NCI-H1930 (cell line): ENCODE measurements at regions not wholly inside any gene's neighbourhood (a gene's known extent, or its start where the extent isn't known, plus 50 kb on each side); places are given as distances from the start of the nearest gene placed in this dataset.

Experiments used
- DNase-seq, 2 experiments: peaks; one replicate each; lab custom pipeline; 2025; lab: John Stamatoyannopoulos, UW

DNA sequence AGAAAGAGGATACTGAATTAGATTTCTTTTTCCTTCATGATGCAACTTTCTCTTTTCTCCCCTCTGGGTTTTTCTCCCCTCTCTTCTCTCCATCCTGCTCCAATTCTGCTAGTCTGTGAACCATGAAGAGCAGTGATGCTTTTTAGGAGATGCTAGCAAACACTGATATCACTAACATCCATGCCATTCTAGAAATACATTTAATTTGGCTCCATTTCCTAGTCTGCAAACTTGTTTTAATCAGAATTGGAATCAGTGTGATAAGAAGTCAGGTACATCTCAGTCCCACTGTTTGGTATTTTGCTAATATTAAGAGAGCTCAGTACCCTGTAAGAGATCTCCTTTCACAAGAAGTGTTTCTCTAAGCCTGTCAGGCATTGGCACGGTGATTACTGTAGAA is 437.1 kb downstream of the RWDD3 start:
- no peak for DNase-seq

DNA sequence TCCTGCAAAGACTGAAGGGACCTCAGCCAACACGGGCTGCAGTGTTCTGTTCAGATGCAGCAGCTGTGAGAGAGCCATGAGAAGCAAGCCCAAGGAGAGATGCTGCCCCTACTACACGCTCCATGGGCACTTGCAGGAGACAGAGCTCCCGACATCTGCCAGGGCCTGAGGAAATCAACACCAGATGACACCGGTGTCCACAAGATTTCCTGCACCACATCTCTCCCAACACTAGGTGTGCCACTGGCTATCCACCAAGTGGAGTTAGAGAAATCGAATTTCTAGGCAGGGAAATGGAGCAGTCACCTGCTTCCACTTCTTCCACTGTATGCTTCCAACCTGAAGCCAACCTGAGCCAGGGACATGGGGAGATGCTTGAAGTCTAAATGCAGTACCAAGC is 445.3 kb downstream of the RWDD3 start:
- DNase-seq, result no peak

DNA sequence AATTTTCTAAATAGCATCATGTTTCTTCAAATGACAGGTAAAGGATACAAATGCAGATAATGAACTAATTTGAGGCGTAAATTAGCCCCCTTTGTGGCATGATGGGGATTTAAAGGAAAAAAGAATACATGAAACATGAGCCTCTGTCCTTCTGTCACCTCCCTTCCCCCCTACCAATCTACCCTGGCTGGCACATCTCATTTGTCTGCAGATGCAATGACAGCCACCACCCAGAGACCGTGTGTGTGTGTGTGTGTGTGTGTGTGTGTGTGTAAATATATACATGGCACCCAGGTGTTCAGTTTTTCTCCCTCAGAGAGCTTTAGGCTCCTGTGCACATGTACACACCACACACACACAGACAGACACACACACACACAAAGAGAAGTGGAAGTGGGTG is 451.1 kb downstream of the RWDD3 start:
- DNase-seq, result peak; percentile 55 to 80

DNA sequence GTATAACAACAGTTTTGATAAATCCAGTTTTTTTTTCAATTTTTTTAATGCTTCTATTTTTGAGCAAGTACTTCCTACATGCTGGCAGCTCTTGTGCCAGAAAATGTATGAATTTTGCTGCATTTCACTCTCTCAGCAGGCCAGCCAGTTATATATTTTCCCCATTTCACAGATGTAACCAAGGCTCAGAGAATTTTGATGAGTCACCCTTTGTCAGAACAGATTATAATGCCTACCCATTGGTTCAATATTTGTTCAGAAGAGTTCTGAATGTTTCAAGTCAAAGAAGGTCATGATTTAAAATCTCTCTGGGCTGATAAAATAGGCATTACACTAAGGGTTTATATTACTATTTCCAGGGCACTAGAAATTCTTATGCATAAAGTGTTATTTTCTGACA is 452.2 kb downstream of the RWDD3 start:
- DNase-seq, result no peak

DNA sequence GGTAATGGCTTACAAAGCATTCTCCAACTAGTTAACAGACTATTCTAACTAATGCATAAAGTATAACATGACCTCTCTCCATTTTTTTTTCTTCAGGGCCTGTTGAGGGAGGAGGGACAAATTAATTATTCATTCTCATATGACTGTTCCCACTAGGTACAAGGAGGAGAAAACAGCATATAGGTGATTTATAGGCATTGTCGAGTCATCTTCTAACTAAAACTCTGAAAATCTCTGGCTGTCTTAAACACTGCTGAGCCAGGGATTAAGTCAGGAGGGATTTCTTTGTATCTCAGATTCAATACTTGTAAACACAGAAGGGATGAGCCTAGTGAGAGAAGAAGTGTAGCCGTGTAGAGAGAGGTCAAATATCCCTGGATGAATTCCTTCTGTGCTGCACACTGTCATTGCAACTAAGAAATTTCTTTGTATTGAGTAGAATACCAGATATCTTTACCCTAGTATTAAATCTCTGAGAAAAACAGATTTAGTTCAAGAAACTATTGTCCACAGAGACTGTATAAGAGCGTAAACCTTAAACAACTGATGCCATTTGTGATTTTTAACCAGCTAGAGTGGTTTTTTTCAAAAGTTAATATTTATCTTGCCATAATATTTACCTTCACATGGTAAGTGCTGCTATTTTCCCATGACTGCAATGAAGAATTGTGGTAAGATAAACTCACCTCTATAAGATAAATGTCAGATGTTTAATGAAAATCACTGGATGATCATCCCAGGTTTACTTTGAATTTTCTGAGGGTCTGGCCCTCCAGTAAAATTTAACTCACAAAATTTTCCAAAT is 465.3 kb downstream of the RWDD3 start:
- DNase-seq, result no peak

DNA sequence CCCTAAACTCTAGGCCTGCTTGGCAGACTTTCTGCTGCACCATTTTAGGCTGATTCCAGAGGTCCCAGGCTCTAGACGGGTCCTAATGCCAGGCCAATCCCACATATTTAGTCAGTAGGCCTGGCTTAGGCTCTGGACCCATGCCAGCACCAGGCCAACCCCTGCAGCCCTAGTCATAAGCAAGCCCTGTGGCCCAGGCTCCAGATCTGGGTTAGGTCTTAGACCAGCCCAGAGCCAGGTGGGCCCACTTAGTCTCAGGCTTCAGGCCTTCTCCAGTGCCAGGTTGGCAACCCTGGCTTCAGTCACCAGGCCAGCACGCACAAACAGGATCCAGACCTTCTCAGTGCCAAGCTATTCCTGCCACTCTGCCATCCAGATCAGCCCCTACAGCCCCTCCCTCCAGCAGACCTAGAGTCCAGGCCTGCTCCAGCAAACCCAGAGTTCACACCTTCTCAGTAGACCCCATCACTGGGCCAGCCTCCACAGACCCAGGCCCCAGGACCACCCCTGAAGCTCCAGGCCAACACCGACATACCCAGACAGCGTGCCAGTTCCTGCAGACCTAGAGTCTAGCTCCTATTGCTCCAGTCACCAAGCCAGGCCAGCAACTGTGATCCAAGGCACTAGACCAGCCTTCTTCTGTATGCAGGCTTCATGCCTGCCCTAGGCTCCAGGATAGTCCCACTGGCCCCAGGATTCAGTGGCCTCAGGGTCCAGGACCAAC is 467.6 kb downstream of the RWDD3 start:
- DNase-seq, result no peak

DNA sequence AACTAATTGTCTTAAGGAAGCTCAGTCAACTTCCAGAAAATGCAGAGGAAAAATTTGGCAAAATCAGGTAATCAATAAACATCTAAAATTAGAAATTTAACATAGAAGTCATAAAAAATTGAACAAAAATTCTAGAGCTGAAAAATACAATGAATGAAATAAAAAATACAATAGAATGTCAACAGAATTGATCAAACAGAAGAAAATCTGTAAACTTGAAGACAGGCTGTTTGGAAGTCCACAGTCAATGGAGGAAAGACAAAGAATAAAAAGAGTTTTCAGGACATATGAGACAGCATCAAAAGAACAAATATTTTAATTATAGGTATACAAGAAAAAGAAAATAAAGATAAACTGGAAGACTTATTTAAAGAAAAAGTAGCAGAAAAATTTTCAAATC is 469.0 kb downstream of the RWDD3 start:
- DNase-seq, result no peak

DNA sequence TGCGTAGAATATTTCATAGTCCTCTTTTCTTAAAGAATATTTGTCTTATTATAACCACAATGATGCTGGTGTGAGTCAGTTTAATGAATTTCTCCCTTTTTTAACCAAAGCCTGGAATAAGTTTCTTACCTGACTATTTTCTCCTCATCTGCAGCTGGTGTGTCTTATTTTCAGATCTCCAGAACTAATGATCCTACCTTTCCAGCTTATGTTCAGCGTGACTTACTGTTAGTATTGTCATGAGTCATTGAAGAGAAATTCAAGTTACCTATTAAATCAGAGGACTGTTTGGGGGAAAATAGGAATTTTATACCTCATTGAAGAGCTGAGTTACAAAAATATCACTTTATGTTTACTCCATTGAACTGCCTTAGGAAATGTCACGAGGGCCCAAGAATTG is 482.1 kb downstream of the RWDD3 start:
- no peak for DNase-seq

DNA sequence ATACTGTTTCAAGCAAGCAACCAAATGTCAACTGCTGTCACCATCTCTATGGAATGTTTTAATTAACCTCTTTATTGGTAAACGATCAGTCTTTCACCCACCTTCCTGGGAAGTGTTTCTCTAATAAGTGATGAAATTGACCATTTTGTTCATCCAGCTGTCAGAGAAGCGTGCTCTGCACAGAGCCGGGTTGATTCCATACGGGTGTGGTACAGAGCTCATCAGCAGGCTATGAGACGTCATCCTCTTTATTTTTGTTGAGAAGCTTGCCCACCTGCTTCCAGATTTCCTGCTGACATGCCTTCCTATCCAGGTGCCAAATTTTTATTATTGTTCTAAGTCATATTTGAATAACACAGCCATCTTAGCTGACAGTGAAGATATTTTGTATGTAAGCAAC is 482.5 kb downstream of the RWDD3 start:
- DNase-seq, result no peak

DNA sequence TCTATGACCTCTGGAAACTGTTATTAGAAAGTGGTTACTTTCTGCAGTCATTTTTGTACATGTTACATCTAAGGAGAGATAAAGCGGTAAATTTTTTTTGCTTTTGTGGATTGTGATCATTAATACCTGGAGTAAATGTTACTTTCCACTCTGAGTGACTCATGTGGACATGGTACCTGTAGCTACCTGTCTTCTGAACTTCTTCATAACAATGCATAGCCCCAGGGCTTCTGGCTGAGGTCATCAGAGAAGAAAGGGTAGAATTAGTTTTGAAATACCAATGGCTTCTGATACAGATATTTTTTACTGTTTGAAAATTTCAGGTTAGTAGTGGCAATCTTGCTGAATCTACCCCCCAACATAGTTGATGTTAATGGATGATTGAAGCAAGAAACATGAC is 489.3 kb downstream of the RWDD3 start:
- DNase-seq, result no peak

DNA sequence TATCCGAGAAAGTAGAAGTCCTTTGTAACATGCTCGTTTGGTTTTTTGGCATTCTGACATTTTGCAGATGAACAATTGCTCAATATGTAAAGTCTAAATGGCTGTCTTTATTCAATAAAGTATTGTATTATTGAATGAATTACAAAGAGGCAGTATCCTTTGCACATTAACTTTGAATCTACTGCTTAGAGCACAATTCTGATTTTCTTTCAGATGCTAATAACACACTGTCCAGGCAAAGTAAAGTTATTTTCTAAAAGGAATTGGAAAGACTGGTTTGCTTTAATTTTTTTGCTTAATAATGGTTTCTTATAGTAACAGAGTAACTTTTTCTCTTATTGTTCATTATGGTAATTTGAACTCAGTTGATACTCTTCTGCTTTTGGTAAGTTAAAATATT is 494.8 kb downstream of the RWDD3 start:
- DNase-seq, result no peak

DNA sequence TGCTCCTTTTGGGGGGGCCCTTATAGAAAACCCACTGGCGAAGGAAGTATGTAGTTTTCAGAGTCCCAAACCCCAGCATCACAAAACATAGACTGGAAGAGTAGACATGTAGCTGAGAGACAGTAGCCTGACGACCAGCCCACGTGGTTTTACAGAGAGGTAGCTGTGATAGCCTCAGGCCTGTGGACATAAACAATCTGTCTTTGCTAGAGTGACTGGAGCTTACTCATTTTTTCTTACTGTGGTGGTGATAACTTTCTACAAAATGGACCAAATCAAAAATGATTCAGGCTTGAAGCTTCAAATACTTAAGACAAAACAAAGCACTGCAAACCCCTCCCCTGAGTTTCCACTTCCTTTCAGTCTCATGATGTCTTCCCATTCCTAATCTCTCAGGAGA is 497.0 kb downstream of the RWDD3 start:
- DNase-seq, result no peak

DNA sequence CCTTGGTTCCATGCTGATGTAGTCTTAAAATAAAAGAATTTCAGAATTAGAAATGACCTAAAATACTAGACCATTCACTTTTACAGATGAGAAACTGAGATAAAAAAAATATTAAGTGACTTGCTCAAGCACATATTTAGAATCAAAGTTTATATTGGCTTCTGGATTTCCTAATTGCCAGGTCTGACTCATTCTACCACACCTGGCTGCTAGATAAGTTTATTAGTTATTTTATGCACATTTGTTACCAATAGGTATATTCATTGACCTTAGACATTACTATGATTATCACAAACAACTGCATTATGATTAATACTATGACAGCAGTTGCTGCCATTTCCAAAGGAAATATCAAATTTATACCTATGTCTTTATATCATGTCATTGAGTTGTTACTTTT is 497.5 kb downstream of the RWDD3 start:
- no peak for DNase-seq

DNA sequence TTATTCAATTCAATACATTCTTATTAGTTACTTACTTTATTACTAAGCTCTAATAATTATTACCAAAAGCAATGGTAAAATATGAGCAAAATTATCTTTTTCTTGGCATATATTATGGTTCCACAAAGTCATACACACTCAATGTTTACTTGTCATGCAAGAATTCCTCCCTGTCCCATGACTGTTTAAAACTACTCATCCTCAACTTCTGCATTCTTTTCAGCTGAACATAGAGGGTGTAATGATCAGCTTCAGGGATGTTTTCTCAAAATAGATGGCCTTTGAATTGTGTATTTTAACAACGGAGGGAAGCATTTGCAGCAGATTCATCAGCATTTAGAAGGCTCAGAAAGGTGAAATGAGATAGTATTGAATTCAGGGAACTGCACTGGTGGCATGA is 499.0 kb downstream of the RWDD3 start:
- DNase-seq, result no peak

DNA sequence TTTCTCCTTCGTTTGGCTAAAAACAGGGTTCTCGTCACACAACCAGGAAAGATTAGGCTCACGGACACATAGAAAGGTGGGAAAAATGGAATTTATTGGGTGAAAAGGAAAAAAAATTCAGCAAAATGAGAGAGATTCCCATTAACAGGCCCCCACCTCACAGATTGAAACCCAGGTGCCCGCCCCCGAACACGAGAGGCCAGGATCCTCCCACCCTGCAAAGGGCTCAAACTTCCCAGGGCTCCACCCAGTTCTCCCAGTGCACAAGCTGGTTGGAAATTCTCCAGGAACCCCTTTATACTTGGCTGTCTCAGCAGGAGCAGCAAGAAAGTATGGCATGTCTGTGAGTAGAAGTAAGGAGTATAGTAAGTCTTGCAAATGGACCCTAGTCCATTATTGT is 499.7 kb downstream of the RWDD3 start:
- DNase-seq, result no peak

DNA sequence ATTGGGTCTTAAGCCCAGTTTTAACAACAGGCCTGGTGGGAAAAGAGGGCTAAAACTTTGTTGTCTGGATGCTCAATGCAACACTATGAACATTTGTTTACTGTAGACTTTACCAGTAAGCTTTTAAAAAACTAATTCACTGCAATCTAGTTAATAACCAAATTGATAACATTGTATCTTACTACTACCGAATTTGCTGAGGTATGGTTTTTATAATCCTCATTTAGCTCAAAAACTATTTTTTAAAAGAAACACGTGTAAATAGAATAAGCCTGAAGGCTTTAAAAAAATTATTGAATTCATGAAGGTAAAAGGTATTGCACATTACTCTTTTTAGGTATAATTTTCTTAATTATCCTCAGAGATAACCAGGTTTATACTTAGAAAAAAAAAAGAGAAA is 500.6 kb downstream of the RWDD3 start:
- DNase-seq, result no peak

DNA sequence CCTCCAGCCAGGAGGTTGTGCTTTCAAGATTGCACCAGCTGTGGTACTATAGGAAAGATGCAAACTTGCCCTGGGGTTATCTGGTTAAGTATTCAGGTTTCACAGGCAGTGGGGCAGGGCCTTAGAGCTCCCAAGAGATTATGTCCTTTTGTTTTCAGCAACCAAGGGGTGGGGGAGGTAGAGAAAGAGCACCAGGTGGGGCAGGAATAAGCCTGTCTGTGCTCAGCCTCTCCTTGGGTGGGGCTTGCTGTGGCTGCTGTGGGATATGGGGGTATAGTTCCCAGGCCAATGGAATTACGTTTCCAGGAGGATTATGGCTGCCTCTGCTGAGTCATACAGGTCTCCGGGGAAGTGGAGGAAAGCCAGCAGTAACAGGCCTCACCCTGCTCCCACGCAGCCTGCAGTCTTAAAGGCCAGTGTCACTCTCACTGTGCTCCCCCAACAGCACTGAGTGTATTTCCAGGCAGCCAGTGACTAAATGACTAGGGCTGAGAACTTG is 508.6 kb downstream of the RWDD3 start:
- DNase-seq, result no peak

DNA sequence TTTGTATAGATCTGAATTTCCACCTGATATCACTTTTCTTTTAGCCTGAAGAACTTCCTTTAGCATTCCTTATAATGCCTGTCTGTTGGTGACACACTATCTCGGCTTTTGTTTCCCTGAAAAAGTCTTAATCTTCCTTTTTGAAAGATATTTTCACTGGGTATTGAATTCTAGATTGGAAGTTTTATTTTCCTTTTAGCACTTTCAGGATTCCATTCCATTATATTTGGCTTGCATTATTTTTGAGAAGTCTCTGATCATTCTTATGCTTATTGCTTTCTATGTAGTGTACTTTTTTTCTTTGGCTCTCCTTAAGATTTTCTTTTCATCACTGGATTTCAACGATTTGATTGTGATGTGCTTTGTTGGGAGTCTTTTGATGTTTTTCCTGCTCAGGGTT is 510.7 kb downstream of the RWDD3 start:
- DNase-seq, result no peak

DNA sequence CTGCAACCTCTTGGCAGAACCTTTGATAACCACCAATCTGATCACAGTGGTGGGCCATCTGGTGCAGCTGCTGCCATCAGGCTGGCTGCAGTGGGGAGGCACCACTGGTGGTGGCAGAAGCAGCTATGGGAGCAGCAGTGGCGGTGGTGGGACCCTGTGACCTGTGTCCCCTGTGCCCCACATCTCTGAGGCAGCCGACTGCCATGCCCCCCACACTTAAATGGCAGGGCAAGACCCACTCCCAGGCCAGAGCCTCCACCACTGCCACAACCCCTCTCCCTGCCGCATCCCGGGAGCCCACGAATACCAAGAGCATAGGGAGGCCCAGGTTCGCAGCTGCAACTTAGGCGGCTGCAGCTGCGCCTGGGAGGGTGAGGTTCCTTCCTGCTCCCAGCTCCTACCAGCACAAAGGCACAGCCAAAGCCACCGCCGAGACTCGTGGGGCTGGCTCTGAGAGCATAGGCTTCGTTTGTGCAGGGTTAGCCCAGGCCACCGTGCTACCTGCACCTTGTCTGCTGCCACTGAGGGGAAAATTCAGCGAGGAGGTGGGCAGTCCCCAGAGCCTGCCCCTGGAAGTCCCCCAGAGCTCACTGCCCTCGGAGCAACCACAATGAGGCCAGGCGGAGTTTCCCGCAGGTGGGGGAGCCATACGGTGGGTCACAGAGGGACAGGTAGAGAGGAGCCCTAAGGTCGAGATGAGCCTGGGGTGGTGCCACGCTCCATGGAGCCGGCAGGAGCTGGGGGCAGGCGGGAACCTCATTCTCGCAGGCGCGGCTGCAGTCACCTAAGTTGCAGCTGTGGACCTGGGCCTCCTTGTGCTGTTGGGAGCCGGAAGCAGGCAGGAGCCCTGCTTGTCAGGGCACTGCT is 518.7 kb downstream of the RWDD3 start:
- DNase-seq, result no peak

DNA sequence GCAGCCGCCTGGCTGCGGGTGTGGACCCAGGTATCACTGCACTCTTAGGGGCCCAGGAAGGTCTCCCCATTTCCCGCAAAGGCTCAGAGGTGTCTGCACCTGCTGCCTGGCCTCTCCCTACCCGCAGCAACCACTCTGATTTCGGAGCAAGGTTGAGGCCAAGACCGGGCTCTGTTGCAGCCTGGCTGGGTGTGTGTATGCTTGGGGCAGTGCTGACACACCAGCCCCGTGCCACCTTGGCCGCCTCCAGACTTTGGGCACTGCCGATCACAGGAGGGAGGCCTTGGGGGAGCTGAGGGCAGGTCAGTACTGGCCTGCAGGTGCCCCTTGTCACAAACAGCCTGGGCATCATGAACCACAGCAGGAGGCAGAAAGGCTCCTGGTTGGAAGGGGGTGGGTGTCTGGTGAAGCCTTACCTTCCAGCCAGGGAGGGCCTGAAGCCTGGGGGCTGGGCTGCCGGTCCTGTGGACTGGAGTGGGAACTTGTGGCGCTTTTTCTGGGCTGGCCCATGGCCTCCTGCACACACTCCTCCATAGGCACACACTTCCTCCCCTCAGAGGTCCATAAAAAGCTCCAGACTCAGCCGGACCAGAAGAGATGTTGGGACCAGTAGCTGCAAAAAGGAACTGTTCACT is 519.5 kb downstream of the RWDD3 start:
- DNase-seq, result no peak

DNA sequence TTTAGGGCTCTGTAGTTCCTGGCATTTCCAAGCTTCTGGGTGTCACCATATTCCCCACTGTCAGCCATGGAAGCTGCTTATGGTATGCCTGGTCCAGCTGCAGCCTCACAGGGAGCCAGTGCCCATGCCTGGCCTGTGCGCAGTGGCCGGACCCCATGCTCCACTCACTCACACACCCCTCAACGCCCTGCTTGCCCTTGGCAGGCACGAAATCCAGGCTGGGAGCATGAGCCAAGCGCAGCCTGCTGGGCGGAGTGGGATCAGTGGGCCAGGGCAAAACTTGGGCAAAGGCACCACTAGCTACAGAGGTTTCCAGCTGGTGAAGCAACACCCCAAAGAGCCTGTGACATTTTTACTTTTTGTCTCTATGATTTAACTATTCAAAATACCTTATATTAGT is 520.4 kb downstream of the RWDD3 start:
- DNase-seq, result no peak

DNA sequence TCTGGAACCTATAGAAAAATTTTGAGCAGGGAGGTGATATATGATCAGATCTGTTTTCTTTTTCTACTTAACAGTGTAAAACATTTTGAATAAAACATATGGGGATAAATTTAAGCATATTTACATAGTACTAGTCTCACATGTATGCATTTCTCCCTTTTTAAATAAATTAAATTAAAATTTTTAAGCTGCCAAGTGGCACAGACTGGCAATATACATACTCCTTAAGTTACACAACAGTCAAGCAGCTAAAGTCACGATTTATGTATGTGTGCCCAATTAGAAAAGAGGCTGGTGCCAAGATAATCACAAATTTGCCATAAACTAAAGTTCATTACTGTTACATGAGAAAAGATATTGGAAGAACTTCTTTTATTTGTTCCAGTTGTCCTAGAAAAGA is 532.0 kb downstream of the RWDD3 start:
- no peak for DNase-seq
